ENCODE measurements at regions not wholly inside any gene's neighbourhood (a gene's known extent, or its start where the extent isn't known, plus 50 kb on each side); places are given as distances from the start of the nearest gene placed in this dataset.
"Not testable (repeated sequence)": the region's sequence is repeated elsewhere in the genome, so short reads cannot be mapped to it uniquely, and the experiment has no call there.

- no peak for DNase-seq
Observed at GRCh38 chr12:17108877-17109541, 503.0 kb upstream of the LMO3 start.

- DNase-seq = no peak
Observed at GRCh38 chr12:17104801-17105200, 498.8 kb upstream of the LMO3 start.

GRCh38 chr12:17097674-17098073 lies 491.7 kb upstream of the LMO3 start:
- DNase-seq = no peak

- DNase-seq = no peak
Observed at GRCh38 chr12:17084831-17085230, 478.9 kb upstream of the LMO3 start.

GRCh38 chr12:17079251-17079909 lies 473.4 kb upstream of the LMO3 start:
- DNase-seq = no peak

GRCh38 chr12:17077594-17077993 lies 471.6 kb upstream of the LMO3 start:
- no peak for DNase-seq

GRCh38 chr12:17076811-17077210 lies 470.8 kb upstream of the LMO3 start:
- no peak for DNase-seq

- no peak for DNase-seq
Observed at GRCh38 chr12:17076028-17076744, 470.2 kb upstream of the LMO3 start.

- no peak for DNase-seq
Observed at GRCh38 chr12:17064834-17065233, 458.9 kb upstream of the LMO3 start.

GRCh38 chr12:17062267-17063036 lies 456.5 kb upstream of the LMO3 start:
- DNase-seq = no peak

- no peak for DNase-seq
Observed at GRCh38 chr12:17060260-17060659, 454.3 kb upstream of the LMO3 start.

- DNase-seq = no peak
Observed at GRCh38 chr12:17056546-17056945, 450.6 kb upstream of the LMO3 start.

- DNase-seq = no peak
Observed at GRCh38 chr12:17038923-17039322, 433.0 kb upstream of the LMO3 start.

GRCh38 chr12:17035372-17035771 lies 429.4 kb upstream of the LMO3 start:
- no peak for DNase-seq

- no peak for DNase-seq
Observed at GRCh38 chr12:17030338-17030737, 424.4 kb upstream of the LMO3 start.

- DNase-seq = no peak
Observed at GRCh38 chr12:17028348-17028747, 422.4 kb upstream of the LMO3 start.

GRCh38 chr12:17025424-17025823 lies 419.5 kb upstream of the LMO3 start:
- not testable (repeated sequence) for DNase-seq

GRCh38 chr12:17020765-17021164 lies 414.8 kb upstream of the LMO3 start:
- DNase-seq = no peak

GRCh38 chr12:17017402-17017801 lies 411.4 kb upstream of the LMO3 start:
- DNase-seq = no peak

- no peak for DNase-seq
Observed at GRCh38 chr12:17016116-17016864, 410.3 kb upstream of the LMO3 start.

- no peak for DNase-seq
Observed at GRCh38 chr12:17015501-17015900, 409.5 kb upstream of the LMO3 start.

Data from nucleus accumbens (tissue), 56 donors.